ENCODE measurements at regions not wholly inside any gene's neighbourhood (a gene's known extent, or its start where the extent isn't known, plus 50 kb on each side); places are given as distances from the start of the nearest gene placed in this dataset.

- no peak for DNase-seq (ENCODE audit: low read depth)
These were observed 231.0 kb upstream of the PPP2R2D start for GRCh38 chr10:131669838-131670237.

DNA sequence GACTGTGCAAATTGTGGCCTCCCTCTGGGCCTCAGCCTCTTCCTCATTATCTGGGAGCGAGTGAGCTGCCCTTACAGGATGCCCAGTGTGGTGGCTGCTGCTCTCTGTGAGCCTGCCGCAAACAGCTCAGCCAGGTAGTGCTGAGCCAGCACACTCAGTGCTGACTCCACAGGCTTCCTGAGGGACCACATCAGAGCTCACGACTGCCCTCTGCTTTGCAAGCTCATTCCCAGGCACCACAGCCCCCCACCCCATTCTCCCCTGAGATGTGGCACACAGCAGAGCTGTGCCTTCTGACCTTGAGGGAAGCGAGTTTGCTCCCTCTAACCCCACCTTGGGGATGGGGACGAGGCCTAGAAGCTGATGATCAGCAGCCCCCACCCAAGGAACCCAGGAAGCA is 230.5 kb upstream of the PPP2R2D start:
- no peak for DNase-seq (ENCODE audit: low read depth)

GRCh38 chr10:131673396-131673795 is 227.4 kb upstream of the PPP2R2D start:
- DNase-seq (ENCODE audit: low read depth), result no peak

DNA sequence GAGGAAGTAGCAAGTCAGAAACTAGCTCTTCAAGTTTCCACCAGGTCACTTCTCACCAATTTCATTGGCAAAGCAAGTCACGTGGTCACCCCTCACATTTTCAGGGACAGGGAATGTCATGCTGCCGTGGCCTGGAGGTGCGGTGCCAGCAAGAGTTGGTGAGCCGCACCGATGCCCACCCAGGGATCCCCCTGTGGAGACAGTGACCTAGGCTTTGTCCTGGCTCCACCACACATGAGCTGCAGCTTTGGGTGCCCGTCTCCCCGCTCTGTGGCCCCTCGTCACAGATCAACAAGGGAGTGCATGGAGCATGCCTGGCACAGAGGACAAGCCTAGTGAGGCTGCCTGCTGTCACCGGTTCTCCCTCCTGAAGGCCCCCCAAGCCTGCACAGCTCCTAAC is 226.7 kb upstream of the PPP2R2D start:
- no peak for DNase-seq (ENCODE audit: low read depth)

GRCh38 chr10:131675104-131675503 is 225.7 kb upstream of the PPP2R2D start:
- no peak for DNase-seq (ENCODE audit: low read depth)

GRCh38 chr10:131676046-131676799 is 224.6 kb upstream of the PPP2R2D start:
- DNase-seq (ENCODE audit: low read depth), result no peak

DNA sequence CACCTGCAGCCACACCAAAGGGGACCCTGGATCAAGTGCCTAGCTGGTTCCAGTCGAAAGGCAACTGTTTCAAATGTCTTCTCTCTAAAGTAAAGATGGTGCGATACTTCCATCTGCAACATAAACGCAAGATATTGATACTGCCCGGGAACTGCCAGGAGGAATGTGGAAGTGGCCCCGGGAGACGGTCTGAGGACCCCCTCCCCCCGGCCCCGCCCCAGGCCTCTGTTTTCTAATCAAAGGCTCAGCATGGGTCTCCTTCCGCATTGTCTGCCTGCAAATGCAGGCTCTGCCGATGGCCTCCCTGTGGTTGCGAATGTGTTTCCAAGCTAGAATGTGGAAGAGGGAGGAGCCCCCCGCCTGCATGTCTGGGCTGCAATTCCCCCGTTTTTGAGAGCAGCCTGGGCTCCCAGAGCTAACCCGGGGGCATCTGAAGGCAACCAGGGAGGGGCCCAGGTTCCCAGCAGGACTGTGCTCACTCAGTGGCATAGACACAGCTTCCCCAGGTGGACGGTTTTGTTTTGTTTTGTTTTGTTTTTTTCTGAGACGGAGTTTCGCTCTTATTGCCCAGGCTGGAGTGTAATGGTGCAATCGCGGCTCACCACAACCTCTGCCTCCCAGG is 223.9 kb upstream of the PPP2R2D start:
- no peak for DNase-seq (ENCODE audit: low read depth)

GRCh38 chr10:131677671-131678070 is 223.1 kb upstream of the PPP2R2D start:
- DNase-seq (ENCODE audit: low read depth), result no peak

DNA sequence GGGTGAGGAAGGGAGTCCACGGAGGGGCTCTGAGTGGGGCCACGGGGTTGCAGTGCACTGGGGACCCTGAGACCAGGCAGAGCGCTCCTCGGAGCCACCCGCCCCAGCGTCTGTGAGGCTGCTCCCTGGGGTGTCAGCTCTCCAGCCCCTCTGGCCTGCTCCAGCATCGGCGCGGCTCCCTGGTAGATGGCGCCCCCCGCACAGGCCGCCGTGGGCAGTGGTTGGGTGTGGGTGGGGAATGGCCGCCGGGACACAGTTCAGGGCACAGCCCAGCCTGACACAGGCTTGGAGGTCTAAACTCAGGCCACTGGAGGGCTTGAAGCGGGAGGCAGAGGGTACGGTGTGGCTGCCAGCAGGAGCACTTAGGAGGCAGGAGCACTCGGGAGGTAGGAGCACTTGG is 222.6 kb upstream of the PPP2R2D start:
- no peak for DNase-seq (ENCODE audit: low read depth)

GRCh38 chr10:131678613-131679012 is 222.2 kb upstream of the PPP2R2D start:
- no peak for DNase-seq (ENCODE audit: low read depth)

GRCh38 chr10:131679926-131680325 is 220.9 kb upstream of the PPP2R2D start:
- DNase-seq (ENCODE audit: low read depth), result no peak

GRCh38 chr10:131681122-131681521 is 219.7 kb upstream of the PPP2R2D start:
- DNase-seq (ENCODE audit: low read depth), result no peak

DNA sequence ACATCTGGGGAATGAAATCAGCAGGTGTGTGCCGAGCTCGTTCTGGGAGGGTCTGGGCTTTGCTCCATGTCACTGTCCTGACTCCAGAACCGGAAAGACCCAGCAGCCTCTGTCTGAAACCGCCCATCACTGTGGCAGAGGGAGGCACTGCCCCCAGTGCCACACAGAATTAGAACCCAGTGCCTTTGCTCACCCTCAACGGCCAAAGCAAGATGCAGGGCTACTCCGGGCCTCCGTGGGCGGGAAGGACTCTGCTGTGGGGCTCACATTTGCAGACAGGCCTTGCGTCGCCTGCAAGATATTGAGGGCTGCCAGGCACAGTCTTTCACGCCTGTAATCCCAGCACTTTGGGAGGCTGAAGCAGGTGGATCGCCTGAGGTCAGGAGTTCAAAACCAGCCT is 219.2 kb upstream of the PPP2R2D start:
- DNase-seq (ENCODE audit: low read depth), result no peak

DNA sequence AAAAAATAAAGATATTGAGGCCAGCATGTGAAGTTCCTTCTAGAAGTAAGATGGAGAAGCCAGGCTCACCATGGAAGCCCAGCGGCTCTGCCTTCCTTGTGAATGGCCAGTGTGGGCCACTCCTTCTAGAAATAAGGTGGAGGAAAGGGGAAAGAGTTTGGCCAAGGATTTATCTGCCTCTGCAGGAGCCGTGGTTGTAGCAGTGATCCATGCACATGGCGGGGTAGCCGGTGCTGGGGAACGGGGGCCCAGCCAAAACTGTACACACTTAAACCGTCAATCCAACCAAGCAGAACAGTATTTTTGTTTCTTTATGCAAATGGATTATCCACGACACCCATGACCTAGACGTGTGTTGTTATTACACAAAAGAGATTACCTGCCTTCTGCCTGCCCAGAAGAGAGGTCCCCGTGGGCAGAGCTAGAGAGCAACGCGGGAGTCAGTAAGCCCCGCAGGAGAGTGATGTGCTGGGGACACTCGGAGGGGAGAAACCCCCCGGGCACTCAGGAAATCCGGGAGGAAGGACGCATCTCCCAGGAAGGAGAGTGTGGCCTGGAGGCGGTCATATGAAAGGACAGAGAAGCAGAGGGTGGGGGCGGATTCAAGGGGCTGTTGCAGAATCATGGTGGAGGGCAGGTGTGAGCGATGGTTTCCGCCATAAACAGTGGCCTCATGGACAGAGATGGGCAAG is 218.4 kb upstream of the PPP2R2D start:
- DNase-seq (ENCODE audit: low read depth), result no peak

GRCh38 chr10:131683281-131683861 is 217.4 kb upstream of the PPP2R2D start:
- no peak for DNase-seq (ENCODE audit: low read depth)

- no peak for DNase-seq (ENCODE audit: low read depth)
These were observed 216.9 kb upstream of the PPP2R2D start for GRCh38 chr10:131683941-131684340.

DNA sequence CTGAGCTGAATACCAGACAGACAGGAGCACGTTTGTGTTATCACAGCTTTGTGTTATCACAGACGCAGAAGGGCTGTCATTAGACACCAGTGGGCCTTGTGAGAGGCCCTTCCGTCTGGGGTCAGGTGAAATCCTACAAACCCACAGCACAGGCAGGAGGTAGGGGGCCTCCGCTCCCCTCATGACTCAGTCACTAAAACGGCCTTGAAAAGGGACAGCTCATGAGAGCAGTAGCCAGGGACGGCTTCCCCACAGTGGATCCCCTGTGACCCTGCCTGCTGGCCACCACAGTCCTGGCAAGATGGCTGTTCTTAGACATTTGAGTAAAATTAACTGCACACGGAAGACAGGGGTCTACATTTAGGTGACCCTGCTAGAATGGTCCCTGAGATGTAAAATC is 215.8 kb upstream of the PPP2R2D start:
- no peak for DNase-seq (ENCODE audit: low read depth)

GRCh38 chr10:131685576-131685975 is 215.2 kb upstream of the PPP2R2D start:
- no peak for DNase-seq (ENCODE audit: low read depth)

DNA sequence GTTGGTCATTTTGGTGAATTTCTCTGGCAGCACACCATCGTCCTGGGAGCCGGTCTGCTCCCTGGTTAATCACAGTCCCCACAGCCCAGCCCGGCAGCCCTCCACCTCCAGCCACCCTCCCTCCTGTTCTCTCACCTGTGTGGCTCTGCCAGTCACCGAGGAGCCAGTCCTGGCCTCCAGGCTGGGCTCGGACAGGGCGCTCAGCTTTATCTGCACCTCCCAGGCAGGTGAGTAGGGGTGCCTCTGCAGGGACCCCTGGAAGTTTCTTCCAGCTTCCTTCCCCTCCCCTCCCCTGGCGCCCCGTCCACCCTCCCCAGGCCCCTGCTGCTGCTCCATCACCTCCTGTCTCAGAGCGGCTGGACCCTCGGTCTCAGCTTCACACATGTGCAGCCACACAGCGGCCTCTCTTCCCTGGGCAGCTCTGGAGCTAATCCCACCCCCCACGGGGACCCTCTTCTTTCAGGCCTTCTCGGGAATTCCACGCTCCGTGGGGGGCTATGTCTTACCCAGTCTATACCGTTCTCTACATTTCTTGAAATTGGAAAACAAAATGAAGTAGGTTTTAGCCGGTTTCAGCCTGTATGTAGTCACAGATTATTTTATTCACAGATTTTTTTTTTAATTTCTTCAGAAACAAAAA is 213.9 kb upstream of the PPP2R2D start:
- DNase-seq (ENCODE audit: low read depth), result no peak

- no peak for DNase-seq (ENCODE audit: low read depth)
These were observed 212.5 kb upstream of the PPP2R2D start for GRCh38 chr10:131688304-131688703.

DNA sequence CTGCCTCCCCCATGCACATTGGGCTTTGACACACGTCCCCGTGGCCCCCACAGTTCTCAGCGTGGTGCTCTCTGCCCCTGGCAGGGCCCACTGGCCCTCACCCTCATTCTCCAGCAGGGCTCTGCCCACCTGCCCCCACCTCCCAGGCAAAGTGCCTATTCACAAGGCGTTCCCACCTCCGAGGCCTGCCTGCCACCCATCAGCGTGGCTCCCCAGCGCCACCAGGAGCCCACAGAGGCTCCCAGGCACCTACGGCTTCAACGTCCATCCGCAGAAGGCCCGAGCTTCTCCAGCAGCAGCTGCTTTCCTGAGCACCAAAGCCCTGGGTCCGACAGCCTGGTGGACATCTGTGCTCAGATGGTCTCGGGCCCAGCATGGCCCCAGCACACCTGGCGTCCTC is 211.8 kb upstream of the PPP2R2D start:
- DNase-seq (ENCODE audit: low read depth), result no peak

DNA sequence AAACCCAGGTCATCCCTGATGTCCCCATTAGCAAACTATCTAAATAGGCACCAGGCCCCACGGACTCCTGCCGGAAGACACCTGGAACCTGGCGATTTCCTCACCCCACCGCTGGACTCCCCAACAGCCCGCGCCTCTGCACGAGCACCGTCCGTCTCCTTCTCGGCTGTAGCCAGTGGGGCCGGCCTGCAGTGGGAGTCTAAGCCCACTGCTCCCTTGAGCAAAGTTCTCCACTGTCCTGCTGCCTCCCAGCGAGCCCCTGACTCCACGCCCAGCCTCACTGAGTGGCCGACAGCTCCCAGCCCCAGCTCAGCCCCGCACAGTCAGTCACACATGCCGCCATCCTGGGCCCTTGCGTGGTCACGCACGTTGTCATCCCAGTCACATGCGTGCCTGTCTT is 211.3 kb upstream of the PPP2R2D start:
- no peak for DNase-seq (ENCODE audit: low read depth)

Measured in LHCN-M2 (cell line).